Hepatocyte (in vitro differentiated cells): ENCODE measurements at regions not wholly inside any gene's neighbourhood (a gene's known extent, or its start where the extent isn't known, plus 50 kb on each side); places are given as distances from the start of the nearest gene placed in this dataset.
"Not testable (repeated sequence)": the region's sequence is repeated elsewhere in the genome, so short reads cannot be mapped to it uniquely, and the experiment has no call there.

Source experiments
- DNase-seq: peaks from one replicate; pipeline ENCODE4 v3.0.0-alpha.2; 2016; ENCODE audit warnings: low spot score
- H2AFZ ChIP-seq: fragments of 200-600 bp; sonication (generic); 2 replicates; pipeline ENCODE4 v1.6.0; 2016; ENCODE audit warnings: antibody characterized with exemption, mild to moderate bottlenecking
- H3K27ac ChIP-seq: fragments of 200-600 bp; sonication (generic); 2 replicates; pipeline ENCODE4 v1.5.1; 2016; ENCODE audit warnings: mild to moderate bottlenecking
- H3K27me3 ChIP-seq: fragments of 200-600 bp; sonication (generic); 2 replicates; pipeline ENCODE4 v1.6.1; 2016
- H3K36me3 ChIP-seq: fragments of 200-600 bp; sonication (generic); replicated peaks from 2 replicates; pipeline ENCODE4 v1.5.1; 2016; ENCODE audit warnings: low read depth; ENCODE audit not compliant: insufficient read depth
- H3K4me1 ChIP-seq: fragments of 200-600 bp; sonication (generic); 2 replicates; pipeline ENCODE4 v1.5.1; 2016; ENCODE audit warnings: mild to moderate bottlenecking, moderate library complexity; ENCODE audit not compliant: insufficient read depth
- H3K4me2 ChIP-seq: fragments of 200-600 bp; sonication (generic); 2 replicates; pipeline ENCODE4 v1.6.0; 2016
- H3K4me3 ChIP-seq: fragments of 200-600 bp; sonication (generic); 2 replicates; pipeline ENCODE4 v1.5.1; 2016; ENCODE audit warnings: mild to moderate bottlenecking
- H3K79me2 ChIP-seq: fragments of 200-600 bp; sonication (generic); 2 replicates; pipeline ENCODE4 v1.6.0; 2017; ENCODE audit warnings: mild to moderate bottlenecking
- H3K9me2 ChIP-seq: fragments of 200-600 bp; sonication (generic); replicated peaks from 2 replicates; pipeline ENCODE4 v1.6.0; 2017; ENCODE audit warnings: mild to moderate bottlenecking; ENCODE audit not compliant: insufficient read depth
- H3K9me3 ChIP-seq: fragments of 200-600 bp; sonication (generic); 2 replicates; pipeline ENCODE4 v1.5.1; 2016; ENCODE audit warnings: low read depth, mild to moderate bottlenecking
- H4K20me1 ChIP-seq: fragments of 200-600 bp; sonication (generic); 2 replicates; pipeline ENCODE4 v1.6.0; 2016; ENCODE audit warnings: mild to moderate bottlenecking; ENCODE audit not compliant: insufficient read depth, poor library complexity, severe bottlenecking
- CTCF ChIP-seq: fragments of 200-600 bp; sonication (generic); IDR thresholded peaks from 2 replicates; pipeline ENCODE4 v1.5.1; 2016; ENCODE audit warnings: antibody characterized with exemption, mild to moderate bottlenecking; ENCODE audit not compliant: poor library complexity
- WGBS: methylation state at CpG from one replicate; pipeline ENCODE4 v1.1.6; 2016; ENCODE audit warnings: low lambda C conversion rate; ENCODE audit errors: missing lambda C conversion rate; 5-methylcytosine and 5-hydroxymethylcytosine counted together

DNA sequence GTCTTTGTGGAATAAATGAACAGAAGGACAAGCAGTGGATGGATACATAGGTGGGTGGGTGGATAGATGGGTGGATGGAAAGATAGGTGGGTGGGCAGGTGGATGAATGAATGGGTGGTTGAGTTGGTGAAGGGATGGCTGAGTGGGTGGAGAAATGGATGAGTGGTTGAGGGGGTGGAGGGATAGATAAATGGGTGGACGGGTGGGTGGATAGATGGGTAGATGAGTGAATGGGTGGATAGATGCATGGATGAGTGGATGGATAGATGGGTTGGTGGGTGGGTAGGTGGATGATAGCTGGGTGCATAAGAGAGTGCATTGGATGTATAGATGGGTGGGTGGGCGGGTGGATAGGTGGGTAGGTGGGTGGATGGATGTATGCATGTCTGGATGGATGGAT lies 63.5 kb downstream of the UNC93B1 start:
- H3K9me3 ChIP-seq, H3K4me1 ChIP-seq, H2AFZ ChIP-seq, H3K79me2 ChIP-seq, H4K20me1 ChIP-seq, DNase-seq, H3K27ac ChIP-seq, H3K36me3 ChIP-seq, H3K4me3 ChIP-seq, H3K4me2 ChIP-seq, H3K9me2 ChIP-seq, H3K27me3 ChIP-seq: not testable (repeated sequence)
- 100% methylated on average over 1 of the region's 2 CpGs for WGBS

GRCh38 chr11:67938964-67939363 lies 64.9 kb downstream of the UNC93B1 start:
- not testable (repeated sequence) for H3K36me3 ChIP-seq, H3K4me1 ChIP-seq, H4K20me1 ChIP-seq, H3K9me2 ChIP-seq, DNase-seq, H2AFZ ChIP-seq, H3K27me3 ChIP-seq, H3K79me2 ChIP-seq, H3K9me3 ChIP-seq, H3K4me3 ChIP-seq
- 6% methylated on average over 1 of the region's 4 CpGs for WGBS
- peak; percentile 15 for TF ChIP-seq CTCF
- Histone ChIP-seq H3K27ac (peak overlapping the region; percentile 35), H3K4me2 (peak overlapping the region; percentile 48)

DNA sequence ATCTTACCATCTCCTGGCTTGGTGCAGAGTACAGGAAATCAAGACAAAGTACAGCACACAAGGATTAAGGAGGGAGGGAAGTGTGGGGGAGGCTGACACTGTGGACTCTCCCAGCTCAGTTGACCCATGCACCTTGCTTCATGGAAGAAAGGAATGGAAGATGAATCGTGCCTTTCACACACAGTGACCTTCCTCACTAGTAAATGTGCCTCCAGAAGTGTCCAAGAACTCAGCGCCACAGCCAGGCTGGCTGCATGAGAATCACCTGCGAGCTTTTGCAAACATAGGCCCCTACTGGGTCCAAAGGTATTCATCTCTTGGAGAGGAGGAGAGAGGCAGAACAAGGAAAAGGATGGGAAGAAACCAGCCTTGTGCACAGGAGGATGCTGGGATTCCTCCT lies 65.5 kb downstream of the UNC93B1 start:
- H3K4me2 ChIP-seq, result peak overlapping the region; percentile 48
- not testable (repeated sequence) for H3K79me2 ChIP-seq

GRCh38 chr11:67923565-67923964 lies 80.3 kb downstream of the UNC93B1 start:
- H3K4me3 ChIP-seq, H3K27me3 ChIP-seq, H3K27ac ChIP-seq, H3K4me2 ChIP-seq, H3K79me2 ChIP-seq, DNase-seq, H3K36me3 ChIP-seq, H2AFZ ChIP-seq, H3K9me3 ChIP-seq, H3K9me2 ChIP-seq, H3K4me1 ChIP-seq, H4K20me1 ChIP-seq: not testable (repeated sequence)
- WGBS, result 59% methylated on average over 7 of the region's 7 CpGs

More for the DNA sequence above, 65.5 kb downstream of the UNC93B1 start:
- not testable (repeated sequence) for H4K20me1 ChIP-seq, H3K4me3 ChIP-seq, H3K9me3 ChIP-seq, H3K36me3 ChIP-seq, H3K4me1 ChIP-seq, H3K27me3 ChIP-seq, H2AFZ ChIP-seq, H3K9me2 ChIP-seq
- 65% methylated on average over 3 of the region's 3 CpGs for WGBS
- H3K27ac ChIP-seq, result peak overlapping the region; percentile 55
- peak; percentile 30 for DNase-seq

DNA sequence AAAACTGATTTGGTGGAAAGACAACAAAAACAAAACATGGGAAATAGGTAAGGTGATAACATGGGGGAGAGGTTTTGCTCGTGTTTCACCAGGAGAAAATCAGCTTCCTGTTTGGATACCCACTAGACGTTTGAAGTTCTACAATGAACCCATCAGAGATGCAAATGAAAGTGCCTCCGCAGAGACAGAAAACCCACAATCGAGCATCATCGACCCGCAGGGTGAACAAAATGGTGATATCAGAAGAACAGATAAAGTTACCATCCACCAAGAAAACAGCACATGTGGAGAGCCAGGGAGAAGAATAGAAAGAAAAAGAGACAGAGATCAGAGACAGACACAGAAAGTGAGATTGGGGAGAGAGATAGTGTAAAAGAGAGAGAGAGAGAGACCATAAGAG lies 83.4 kb downstream of the UNC93B1 start:
- WGBS, result 74% methylated on average over 6 of the region's 6 CpGs
- H3K9me3 ChIP-seq, H3K79me2 ChIP-seq: not testable (repeated sequence)

DNA sequence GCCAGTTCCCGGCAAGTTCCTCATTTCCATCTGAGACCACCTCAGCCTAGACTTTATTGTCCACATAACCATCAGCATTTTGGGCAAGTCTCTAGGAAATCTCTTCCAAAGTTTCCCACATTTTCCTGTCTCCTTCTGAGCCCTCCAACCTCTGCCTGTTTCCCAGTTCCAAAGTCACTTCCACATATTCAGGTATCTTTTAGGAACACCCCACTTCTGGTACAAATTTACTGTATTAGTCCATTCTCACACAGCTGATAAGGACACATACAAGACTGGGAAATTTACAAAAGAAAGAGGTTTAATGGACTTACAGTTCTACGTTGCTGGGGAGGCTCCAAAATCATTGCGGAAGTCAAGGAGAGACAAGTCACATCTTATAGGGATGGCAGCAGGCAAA lies 91.7 kb downstream of the UNC93B1 start:
- H3K9me2 ChIP-seq, H3K36me3 ChIP-seq, H3K4me1 ChIP-seq, H3K27ac ChIP-seq, H3K4me2 ChIP-seq, DNase-seq, H3K79me2 ChIP-seq, H3K27me3 ChIP-seq, H3K4me3 ChIP-seq, H3K9me3 ChIP-seq, H4K20me1 ChIP-seq, H2AFZ ChIP-seq: not testable (repeated sequence)
- 95% methylated on average over 3 of the region's 3 CpGs for WGBS

More for the DNA sequence above, 83.4 kb downstream of the UNC93B1 start:
- H2AFZ ChIP-seq, H3K4me1 ChIP-seq, H4K20me1 ChIP-seq, H3K4me2 ChIP-seq, DNase-seq, H3K9me2 ChIP-seq, H3K4me3 ChIP-seq, H3K27me3 ChIP-seq, H3K36me3 ChIP-seq, H3K27ac ChIP-seq: not testable (repeated sequence)

DNA sequence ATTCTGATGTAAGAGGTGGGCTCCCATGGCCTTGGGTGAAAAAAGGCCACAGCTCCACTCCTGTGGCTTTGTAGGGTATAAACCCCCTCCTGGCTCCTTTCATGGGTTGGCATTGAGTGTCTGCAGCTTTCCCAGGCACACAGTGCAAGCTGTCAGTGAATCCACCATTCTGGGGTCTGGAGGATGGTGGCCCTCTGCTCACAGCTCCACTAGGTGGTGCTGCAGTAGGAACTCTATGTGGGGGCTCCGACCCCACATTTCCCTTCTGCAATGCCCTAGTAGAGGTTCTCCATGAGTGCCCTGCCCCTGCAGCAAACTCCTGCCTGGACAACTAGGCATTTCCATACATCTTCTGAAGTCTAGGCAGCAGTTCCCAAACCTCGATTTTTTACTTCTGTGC lies 92.7 kb downstream of the UNC93B1 start:
- H3K79me2 ChIP-seq, H2AFZ ChIP-seq, H3K9me2 ChIP-seq, H4K20me1 ChIP-seq, H3K27me3 ChIP-seq, H3K36me3 ChIP-seq, H3K4me1 ChIP-seq, DNase-seq, H3K4me3 ChIP-seq, H3K4me2 ChIP-seq, H3K9me3 ChIP-seq, H3K27ac ChIP-seq: not testable (repeated sequence)
- 86% methylated on average over 2 of the region's 2 CpGs for WGBS

GRCh38 chr11:67910803-67911202 lies 93.1 kb downstream of the UNC93B1 start:
- not testable (repeated sequence) for H3K79me2 ChIP-seq, H3K9me2 ChIP-seq, H3K27ac ChIP-seq, H3K27me3 ChIP-seq, H3K9me3 ChIP-seq, H2AFZ ChIP-seq, H3K36me3 ChIP-seq, H3K4me2 ChIP-seq, H4K20me1 ChIP-seq, H3K4me1 ChIP-seq, DNase-seq, H3K4me3 ChIP-seq
- 55% methylated on average over 1 of the region's 1 CpG for WGBS

DNA sequence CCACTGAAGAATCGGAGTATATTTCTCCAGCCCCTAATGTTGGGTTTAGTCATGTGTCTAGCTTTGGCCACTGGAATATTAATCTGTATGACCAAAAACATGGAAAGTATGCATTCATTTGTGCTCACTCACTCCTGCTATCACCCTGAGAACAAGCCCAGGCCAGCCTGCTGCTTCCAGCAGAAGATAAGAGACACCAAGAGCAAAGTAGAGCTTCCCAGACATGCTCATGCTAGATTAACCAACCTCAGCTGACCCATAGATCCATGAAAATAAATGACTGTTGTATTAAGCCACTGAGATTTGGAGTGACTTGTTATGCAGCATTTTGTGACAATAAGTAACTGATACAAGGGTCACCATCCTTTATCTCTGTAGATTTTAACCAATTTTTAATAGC lies 96.9 kb downstream of the UNC93B1 start:
- WGBS, result 17% methylated on average over 1 of the region's 1 CpG

More for the DNA sequence above, 96.9 kb downstream of the UNC93B1 start:
- not testable (repeated sequence) for DNase-seq, H3K36me3 ChIP-seq, H3K4me3 ChIP-seq, H3K4me2 ChIP-seq, H2AFZ ChIP-seq, H3K4me1 ChIP-seq, H3K27me3 ChIP-seq, H3K9me3 ChIP-seq, H3K9me2 ChIP-seq, H3K79me2 ChIP-seq, H3K27ac ChIP-seq, H4K20me1 ChIP-seq
